Activated CD8-positive, alpha-beta memory T cell treated with anti-CD3 and anti-CD28 coated beads, Interleukin-2, amount 10 ng/mL, durations not matched to agents 7 days and 5 days (primary cell): ENCODE measurements at regions not wholly inside any gene's neighbourhood (a gene's known extent, or its start where the extent isn't known, plus 50 kb on each side); places are given as distances from the start of the nearest gene placed in this dataset.

Experiments used
- ATAC-seq: fragments of 150-1000 bp; cut with Tn5 transposase; one replicate; pipeline ENCODE4 v1.10.0; 2021; ENCODE audit warnings: moderate library complexity
- CTCF ChIA-PET: fragments of 350-600 bp; sonication (Branson Sonifier 250); formaldehyde crosslinking; loops from one replicate; lab custom pipeline; 2021; ENCODE audit warnings: antibody characterized with exemption; lab: Charles Lee
- DNase-seq: peaks from one replicate; pipeline ENCODE4 v3.0.0-alpha.2; 2020
- H3K27ac Mint-ChIP-seq: one replicate; pipeline ENCODE4 v1.8.0; 2021; ENCODE audit warnings: mild to moderate bottlenecking, mixed read lengths
- H3K27me3 Mint-ChIP-seq: one replicate; pipeline ENCODE4 v1.8.0; 2021; ENCODE audit warnings: mixed read lengths
- H3K36me3 Mint-ChIP-seq: one replicate; pipeline ENCODE4 v1.8.0; 2021; ENCODE audit warnings: mild to moderate bottlenecking, mixed read lengths
- H3K4me1 Mint-ChIP-seq: one replicate; pipeline ENCODE4 v1.8.0; 2021; ENCODE audit warnings: mixed read lengths
- H3K4me3 Mint-ChIP-seq: one replicate; pipeline ENCODE4 v1.8.0; 2021; ENCODE audit warnings: mild to moderate bottlenecking, moderate library complexity, mixed read lengths
- H3K9me3 Mint-ChIP-seq: one replicate; pipeline ENCODE4 v1.8.0; 2022; ENCODE audit warnings: low read depth, mixed read lengths

DNA sequence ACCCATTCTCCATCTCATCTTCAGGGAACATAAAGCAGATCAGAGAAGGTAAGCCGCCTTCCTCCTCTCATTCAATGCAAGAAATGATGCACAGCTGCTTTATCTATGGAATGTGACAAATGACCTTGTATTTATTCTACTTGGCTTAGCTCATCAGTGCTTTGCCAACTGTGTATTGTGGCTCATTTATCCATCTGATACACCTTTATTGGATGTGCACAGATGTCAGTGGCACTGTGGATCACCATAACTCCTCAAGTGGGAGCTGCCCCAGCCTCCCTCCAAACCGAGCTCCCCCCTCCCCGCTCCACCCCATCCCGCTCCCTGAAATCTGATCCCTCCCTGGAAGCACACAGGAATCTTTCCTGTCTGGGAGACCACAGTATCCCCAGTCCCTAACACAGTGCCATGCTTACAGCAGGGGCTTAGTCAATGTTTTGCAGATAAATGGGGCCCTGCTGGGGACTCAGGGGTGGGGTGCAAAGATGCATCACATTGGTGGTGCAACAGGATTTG lies 156.0 kb upstream of the RAB4A start:
- CTCF ChIA-PET = interaction anchor here (1.0 kb wide), 1 partner anchor 14 kb away, joined by 3 read pairs; no protein-coding TSS in a partner anchor
- Mint-ChIP-seq H3K27ac (no peak overlapping the region), H3K27me3 (no peaks in the 10 kb centered on the region), H3K4me1 (peaks cover 2% of the 10 kb centered on the region), H3K4me3 (no peak overlapping the region), H3K9me3 (no peaks in the 10 kb centered on the region), H3K36me3 (no peaks in the 10 kb centered on the region)
- no peak for ATAC-seq
- no peak for DNase-seq

- Mint-ChIP-seq H3K27me3 (no peaks in the 10 kb centered on the region), H3K4me3 (no peak overlapping the region), H3K27ac (no peak overlapping the region), H3K36me3 (no peaks in the 10 kb centered on the region), H3K9me3 (no peaks in the 10 kb centered on the region), H3K4me1 (peaks cover 2% of the 10 kb centered on the region)
- DNase-seq (no peak), ATAC-seq (no peak)
- CTCF ChIA-PET = interaction anchor here (0.7 kb wide), 2 partner anchors 80 to 426 kb away, joined by 3 to 4 read pairs; no protein-coding TSS in a partner anchor
These were observed 154.8 kb upstream of the RAB4A start for GRCh38 chr1:229116114-229116513.

GRCh38 chr1:229117664-229118300 lies 153.1 kb upstream of the RAB4A start:
- no peak overlapping the region for H3K4me3 Mint-ChIP-seq
- ATAC-seq (no peak), DNase-seq (no peak)
- no peak overlapping the region for H3K27ac Mint-ChIP-seq
- peaks cover 7% of the 10 kb centered on the region for H3K27me3 Mint-ChIP-seq
- H3K36me3 Mint-ChIP-seq = no peaks in the 10 kb centered on the region
- peaks cover 2% of the 10 kb centered on the region for H3K4me1 Mint-ChIP-seq
- H3K9me3 Mint-ChIP-seq = no peaks in the 10 kb centered on the region
- CTCF ChIA-PET = no interaction called here

DNA sequence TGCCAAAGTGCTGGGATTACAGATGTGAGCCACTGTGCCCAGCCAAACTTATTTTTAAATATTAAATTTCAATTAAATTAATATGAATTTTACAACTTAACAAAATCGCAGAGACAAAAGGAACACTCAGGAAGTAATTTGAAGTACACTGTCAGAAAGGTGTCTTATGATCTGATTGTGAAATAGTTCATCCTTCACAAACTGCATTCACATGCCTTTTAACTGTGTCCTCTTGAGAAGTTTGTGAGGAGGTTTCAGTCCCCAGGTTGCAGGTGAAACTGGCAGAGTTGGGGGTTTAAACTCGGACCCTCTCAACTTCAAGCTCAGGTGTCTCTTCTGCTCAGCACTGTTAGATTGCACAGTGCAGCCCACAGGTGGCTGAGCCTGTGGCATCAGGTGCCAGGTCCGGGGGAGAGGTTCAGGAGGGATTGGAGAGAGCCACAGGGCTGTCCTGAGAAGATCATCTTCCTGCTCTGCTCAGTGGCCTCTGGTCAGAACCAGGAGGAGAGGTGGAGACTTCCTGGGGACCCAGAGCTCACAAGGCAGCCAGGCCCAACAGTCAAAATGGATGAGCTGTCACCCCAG lies 152.3 kb upstream of the RAB4A start:
- DNase-seq (no peak), ATAC-seq (no peak)
- no peak overlapping the region for H3K4me3 Mint-ChIP-seq
- CTCF ChIA-PET = no interaction called here
- no peak overlapping the region for H3K27ac Mint-ChIP-seq
- peaks cover 13% of the 10 kb centered on the region for H3K27me3 Mint-ChIP-seq
- no peaks in the 10 kb centered on the region for H3K9me3 Mint-ChIP-seq
- H3K4me1 Mint-ChIP-seq = peaks cover 2% of the 10 kb centered on the region
- no peaks in the 10 kb centered on the region for H3K36me3 Mint-ChIP-seq

DNA sequence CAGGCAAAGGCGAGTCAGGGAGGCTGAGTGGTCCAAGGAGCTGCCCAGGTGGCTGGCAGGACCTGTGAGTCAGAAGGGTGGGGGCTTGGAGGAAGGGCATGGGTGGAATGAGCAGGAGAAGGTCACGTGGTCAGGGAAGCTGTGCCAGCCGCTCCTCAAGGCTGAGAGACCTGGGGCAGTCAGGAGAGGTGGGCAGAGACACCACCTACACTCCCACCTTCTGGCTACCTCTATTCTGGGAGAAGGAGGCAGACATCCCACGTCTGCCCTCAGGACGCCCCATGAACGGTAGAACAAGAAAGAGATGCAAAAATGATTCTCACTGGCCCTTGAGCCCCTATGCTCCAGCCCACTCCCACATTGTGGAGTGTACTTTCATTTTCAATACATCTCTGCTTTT lies 151.8 kb upstream of the RAB4A start:
- ATAC-seq (no peak), DNase-seq (no peak)
- H3K36me3 Mint-ChIP-seq = no peaks in the 10 kb centered on the region
- peaks cover 19% of the 10 kb centered on the region for H3K27me3 Mint-ChIP-seq
- no peaks in the 10 kb centered on the region for H3K9me3 Mint-ChIP-seq
- CTCF ChIA-PET = no interaction called here
- H3K4me3 Mint-ChIP-seq = no peak overlapping the region
- H3K27ac Mint-ChIP-seq = no peak overlapping the region
- peaks cover 2% of the 10 kb centered on the region for H3K4me1 Mint-ChIP-seq

GRCh38 chr1:229119876-229120275 lies 151.0 kb upstream of the RAB4A start:
- no peak for ATAC-seq
- no peak overlapping the region for H3K27ac Mint-ChIP-seq
- CTCF ChIA-PET = no interaction called here

GRCh38 chr1:229121845-229122436 lies 149.0 kb upstream of the RAB4A start:
- Mint-ChIP-seq H3K36me3 (no peaks in the 10 kb centered on the region), H3K9me3 (no peaks in the 10 kb centered on the region), H3K4me3 (no peak overlapping the region), H3K27ac (no peak overlapping the region), H3K4me1 (peaks cover 7% of the 10 kb centered on the region), H3K27me3 (peaks cover 36% of the 10 kb centered on the region)
- CTCF ChIA-PET = interaction anchor here (1.6 kb wide), 1 partner anchor 9 kb away, joined by 4 read pairs; no protein-coding TSS in a partner anchor
- no peak for DNase-seq
- no peak for ATAC-seq

More at GRCh38 chr1:229119876-229120275, 151.0 kb upstream of the RAB4A start:
- peaks cover 2% of the 10 kb centered on the region for H3K4me1 Mint-ChIP-seq
- peaks cover 26% of the 10 kb centered on the region for H3K27me3 Mint-ChIP-seq
- H3K36me3 Mint-ChIP-seq = no peaks in the 10 kb centered on the region
- no peaks in the 10 kb centered on the region for H3K9me3 Mint-ChIP-seq
- H3K4me3 Mint-ChIP-seq = no peak overlapping the region
- DNase-seq = no peak

- peaks cover 41% of the 10 kb centered on the region for H3K27me3 Mint-ChIP-seq
- no peaks in the 10 kb centered on the region for H3K9me3 Mint-ChIP-seq
- ATAC-seq = no peak
- CTCF ChIA-PET = interaction anchor here (1.6 kb wide), 1 partner anchor 8 kb away, joined by 4 read pairs; no protein-coding TSS in a partner anchor
- H3K36me3 Mint-ChIP-seq = no peaks in the 10 kb centered on the region
- H3K4me1 Mint-ChIP-seq = peaks cover 13% of the 10 kb centered on the region
- H3K27ac Mint-ChIP-seq = no peak overlapping the region
- DNase-seq = no peak
- H3K4me3 Mint-ChIP-seq = no peak overlapping the region
These were observed 148.3 kb upstream of the RAB4A start for GRCh38 chr1:229122606-229123005.

DNA sequence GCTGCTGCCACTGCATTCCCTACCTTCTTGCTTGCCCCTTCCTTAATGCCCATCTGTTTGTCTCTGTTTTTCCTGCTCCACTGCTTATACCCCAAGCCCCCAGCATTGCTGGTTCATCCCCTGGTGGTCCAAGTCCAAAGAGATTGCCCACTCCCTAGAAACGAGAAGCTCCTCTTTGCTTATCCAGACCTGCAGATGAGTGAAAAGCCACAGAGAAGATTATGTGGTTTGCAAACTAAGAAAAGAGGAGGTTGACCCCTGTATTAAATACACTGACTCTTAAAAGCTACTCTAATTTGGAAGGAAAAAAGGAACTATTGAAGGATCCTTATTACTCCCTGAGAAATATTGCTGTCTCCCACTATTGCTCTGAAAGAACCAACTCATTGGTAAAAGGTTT lies 146.8 kb upstream of the RAB4A start:
- Mint-ChIP-seq H3K27me3 (peaks cover 48% of the 10 kb centered on the region), H3K4me3 (no peak overlapping the region), H3K27ac (no peak overlapping the region), H3K4me1 (peaks cover 23% of the 10 kb centered on the region), H3K36me3 (no peaks in the 10 kb centered on the region), H3K9me3 (no peaks in the 10 kb centered on the region)
- CTCF ChIA-PET = no interaction called here
- no peak for ATAC-seq
- DNase-seq = no peak

DNA sequence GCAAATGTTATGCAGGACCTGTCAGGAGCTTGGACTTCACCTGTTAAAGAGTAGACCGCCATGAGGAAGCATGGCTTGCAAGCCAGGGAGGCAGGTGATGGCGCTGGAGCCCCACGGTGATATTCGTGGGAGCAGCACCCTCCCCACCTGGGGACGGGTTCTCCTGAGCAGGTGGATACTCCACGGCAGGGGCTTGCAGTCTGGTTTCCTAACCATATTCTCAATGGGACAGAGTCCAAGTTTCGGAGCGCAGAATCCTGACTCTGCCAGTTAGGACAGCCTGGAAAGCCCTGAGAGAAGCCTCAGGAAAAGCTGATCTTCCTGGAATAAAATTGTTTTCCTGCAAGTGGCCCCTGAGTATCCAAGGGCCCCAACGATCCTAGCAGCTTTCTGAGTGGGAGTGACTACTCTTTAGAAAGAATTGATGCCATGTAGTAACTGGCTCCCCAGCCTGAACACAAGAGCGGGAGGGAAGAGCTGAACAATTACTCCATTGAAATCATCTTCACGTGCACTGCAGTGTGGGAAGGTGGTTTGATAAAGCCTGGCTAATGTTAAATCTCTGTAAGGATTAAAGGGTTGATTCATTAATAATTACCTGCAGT lies 146.3 kb upstream of the RAB4A start:
- H3K4me1 Mint-ChIP-seq = peaks cover 27% of the 10 kb centered on the region
- H3K27ac Mint-ChIP-seq = no peak overlapping the region
- no peak overlapping the region for H3K4me3 Mint-ChIP-seq
- no peaks in the 10 kb centered on the region for H3K36me3 Mint-ChIP-seq
- no peaks in the 10 kb centered on the region for H3K9me3 Mint-ChIP-seq
- CTCF ChIA-PET = no interaction called here
- DNase-seq = no peak
- H3K27me3 Mint-ChIP-seq = peaks cover 48% of the 10 kb centered on the region
- no peak for ATAC-seq

DNA sequence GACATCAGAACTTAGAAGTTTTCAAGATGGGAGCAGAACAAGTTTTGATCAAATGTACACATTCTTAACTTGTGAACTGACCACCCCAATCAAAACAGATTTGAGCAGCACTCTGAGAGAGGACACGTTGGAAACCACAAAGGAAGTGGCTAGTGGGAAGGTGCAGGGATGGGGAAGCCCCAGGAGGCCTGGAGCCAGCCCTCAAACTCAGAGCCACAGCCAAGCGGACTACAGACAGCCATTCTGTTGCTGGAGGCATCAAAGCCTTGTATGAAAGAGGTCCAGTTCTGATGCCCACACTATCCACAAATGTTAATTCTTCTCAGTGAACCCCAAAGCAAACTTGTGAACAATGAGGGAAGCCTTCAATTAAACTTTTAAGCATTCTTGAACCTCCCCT lies 143.6 kb upstream of the RAB4A start:
- H3K4me1 Mint-ChIP-seq = peaks cover 41% of the 10 kb centered on the region
- H3K36me3 Mint-ChIP-seq = no peaks in the 10 kb centered on the region
- peak; percentile 76 for DNase-seq
- no peak overlapping the region for H3K4me3 Mint-ChIP-seq
- ATAC-seq = peak; percentile 44
- H3K27me3 Mint-ChIP-seq = peaks cover 56% of the 10 kb centered on the region
- no peaks in the 10 kb centered on the region for H3K9me3 Mint-ChIP-seq
- peak overlapping the region; percentile 2 for H3K27ac Mint-ChIP-seq
- CTCF ChIA-PET = no interaction called here

- Mint-ChIP-seq H3K27me3 (peaks cover 52% of the 10 kb centered on the region), H3K27ac (no peak overlapping the region), H3K4me3 (no peak overlapping the region), H3K4me1 (peaks cover 41% of the 10 kb centered on the region), H3K36me3 (no peaks in the 10 kb centered on the region), H3K9me3 (no peaks in the 10 kb centered on the region)
- CTCF ChIA-PET = interaction anchor here (0.8 kb wide), 1 partner anchor 13 kb away, joined by 3 read pairs; no protein-coding TSS in a partner anchor
- DNase-seq (no peak), ATAC-seq (no peak)
These were observed 142.8 kb upstream of the RAB4A start for GRCh38 chr1:229128066-229128608.
